Duodenal mucosa (tissue), 2 donors: ENCODE measurements at regions not wholly inside any gene's neighbourhood (a gene's known extent, or its start where the extent isn't known, plus 50 kb on each side); places are given as distances from the start of the nearest gene placed in this dataset.
"Not testable (repeated sequence)": the region's sequence is repeated elsewhere in the genome, so short reads cannot be mapped to it uniquely, and the experiment has no call there.

Source experiments
- H3K27ac ChIP-seq: one replicate; pipeline ENCODE4 v1.7.0; 2013; ENCODE audit warnings: low read depth, low read length
- H3K27me3 ChIP-seq, 2 donors: one replicate each; pipeline ENCODE4 v1.7.0; 2013; ENCODE audit warnings: low read length in 2 of 2, control low read depth in 1 of 2; ENCODE audit not compliant: insufficient read depth in 2 of 2, control insufficient read depth in 1 of 2
- H3K36me3 ChIP-seq, 2 donors: one replicate each; pipeline ENCODE4 v1.7.0; 2013; ENCODE audit warnings: low read length in 2 of 2, control low read depth in 1 of 2; ENCODE audit not compliant: insufficient read depth in 2 of 2, control insufficient read depth in 1 of 2
- H3K4me1 ChIP-seq, 2 donors: one replicate each; pipeline ENCODE4 v1.7.0; 2013; ENCODE audit warnings: low read length in 2 of 2, control low read depth in 1 of 2; ENCODE audit not compliant: insufficient read depth in 2 of 2, control insufficient read depth in 1 of 2
- H3K4me3 ChIP-seq, 2 donors: one replicate each; pipeline ENCODE4 v1.7.0; 2013; ENCODE audit warnings: low read length in 2 of 2, low read depth in 1 of 2
- H3K9ac ChIP-seq, 2 donors: one replicate each; pipeline ENCODE4 v1.7.0; 2013; ENCODE audit warnings: low read length in 2 of 2, low read depth in 1 of 2
- H3K9me3 ChIP-seq, 2 donors: one replicate each; pipeline ENCODE4 v1.7.0; 2013; ENCODE audit warnings: low read length in 2 of 2, control low read depth in 1 of 2; ENCODE audit not compliant: control insufficient read depth in 1 of 2

DNA sequence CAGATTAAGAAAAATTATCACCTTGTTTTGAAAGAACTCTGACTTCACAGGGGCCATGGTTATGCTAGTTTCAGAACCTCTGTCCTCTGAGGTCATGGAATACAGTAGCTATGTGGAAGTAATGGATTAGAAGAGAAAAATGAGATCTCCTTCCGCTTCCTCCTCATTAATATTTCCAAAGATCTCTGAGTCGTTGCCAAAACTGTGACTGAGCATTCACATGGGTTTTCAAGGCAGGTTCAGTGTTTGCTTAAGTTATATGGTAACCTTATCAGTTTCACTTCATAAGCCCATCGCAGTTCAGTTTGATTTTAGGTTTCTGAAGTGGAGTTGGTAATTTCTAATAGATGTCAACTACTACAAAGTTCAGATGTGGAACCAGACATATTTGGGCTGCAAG, 321.2 kb upstream of the SOX9 start:
- Histone ChIP-seq H3K9me3 (no peaks in the 10 kb centered on the region), H3K27ac (no peak overlapping the region), H3K4me3 (no peak overlapping the region), H3K36me3 (no peaks in the 10 kb centered on the region), H3K27me3 (no peaks in the 10 kb centered on the region), H3K9ac (no peak overlapping the region), H3K4me1 (peaks cover 0 to 4% of the 10 kb centered on the region in 2 donors)

DNA sequence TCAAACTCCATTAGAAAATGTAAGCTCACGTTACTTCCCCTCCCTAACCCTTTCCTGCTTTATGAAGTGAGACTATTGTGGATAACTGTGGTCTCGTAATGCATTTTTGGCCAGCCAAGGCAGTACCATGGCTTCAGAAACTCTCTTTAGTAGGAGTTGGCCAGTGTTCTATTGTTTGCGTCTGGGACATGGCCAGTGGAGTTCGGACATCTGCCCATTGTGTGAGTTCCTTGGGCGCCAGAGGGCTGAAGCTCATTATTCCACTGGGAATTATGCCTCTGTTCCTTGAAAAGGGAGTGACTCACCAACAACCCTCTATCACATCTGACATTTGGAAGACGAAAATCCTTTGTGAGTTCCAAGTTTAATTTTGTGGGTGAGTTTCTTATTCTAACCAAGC, 319.5 kb upstream of the SOX9 start:
- no peaks in the 10 kb centered on the region for H3K27me3 ChIP-seq
- no peak overlapping the region for H3K27ac ChIP-seq
- H3K9ac ChIP-seq = no peak overlapping the region
- H3K36me3 ChIP-seq = no peaks in the 10 kb centered on the region
- no peaks in the 10 kb centered on the region for H3K9me3 ChIP-seq
- H3K4me1 ChIP-seq = peaks cover 0 to 4% of the 10 kb centered on the region in 2 donors
- no peak overlapping the region for H3K4me3 ChIP-seq

GRCh38 chr17:71802663-71803062, 318.2 kb upstream of the SOX9 start:
- H3K27ac ChIP-seq = no peak overlapping the region

DNA sequence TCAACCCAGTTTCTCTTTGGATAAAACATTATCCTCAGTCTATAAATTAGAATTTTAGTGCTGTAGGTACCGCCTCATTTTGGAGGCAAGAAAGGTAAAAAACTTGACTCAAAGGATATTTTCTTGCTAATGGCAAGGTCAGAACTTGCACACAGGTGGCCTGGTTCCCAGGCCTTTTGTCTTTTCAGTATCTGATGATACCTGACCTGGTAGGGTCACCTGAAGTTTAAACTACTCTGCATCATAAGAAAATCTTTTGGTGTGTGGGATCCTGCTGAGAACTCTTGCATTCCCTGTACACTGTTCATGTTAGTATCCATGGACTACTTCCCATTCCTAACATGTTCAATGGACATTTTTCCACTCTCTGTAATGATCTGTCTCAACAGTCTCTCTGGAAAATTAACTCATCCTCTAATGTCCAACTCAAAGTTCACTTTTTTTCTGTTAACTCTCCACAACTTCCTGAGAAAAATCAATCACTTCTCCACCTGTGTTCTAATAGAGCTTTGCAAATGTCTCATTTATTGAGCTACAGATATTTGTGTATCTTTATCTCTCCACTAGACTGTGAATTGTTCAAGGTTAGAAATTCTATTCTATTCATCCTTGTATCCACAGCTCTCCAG, 317.1 kb upstream of the SOX9 start:
- H3K4me3 ChIP-seq = no peak overlapping the region
- peaks cover 0 to 4% of the 10 kb centered on the region in 2 donors for H3K4me1 ChIP-seq
- no peaks in the 10 kb centered on the region for H3K9me3 ChIP-seq
- H3K36me3 ChIP-seq = no peaks in the 10 kb centered on the region
- H3K27ac ChIP-seq = no peak overlapping the region
- H3K27me3 ChIP-seq = no peaks in the 10 kb centered on the region
- no peak overlapping the region for H3K9ac ChIP-seq

More at GRCh38 chr17:71802663-71803062, 318.2 kb upstream of the SOX9 start:
- peaks cover 0 to 4% of the 10 kb centered on the region in 2 donors for H3K4me1 ChIP-seq
- H3K27me3 ChIP-seq = no peaks in the 10 kb centered on the region
- H3K9me3 ChIP-seq = no peaks in the 10 kb centered on the region
- H3K4me3 ChIP-seq = no peak overlapping the region
- H3K9ac ChIP-seq = no peak overlapping the region
- no peaks in the 10 kb centered on the region for H3K36me3 ChIP-seq

DNA sequence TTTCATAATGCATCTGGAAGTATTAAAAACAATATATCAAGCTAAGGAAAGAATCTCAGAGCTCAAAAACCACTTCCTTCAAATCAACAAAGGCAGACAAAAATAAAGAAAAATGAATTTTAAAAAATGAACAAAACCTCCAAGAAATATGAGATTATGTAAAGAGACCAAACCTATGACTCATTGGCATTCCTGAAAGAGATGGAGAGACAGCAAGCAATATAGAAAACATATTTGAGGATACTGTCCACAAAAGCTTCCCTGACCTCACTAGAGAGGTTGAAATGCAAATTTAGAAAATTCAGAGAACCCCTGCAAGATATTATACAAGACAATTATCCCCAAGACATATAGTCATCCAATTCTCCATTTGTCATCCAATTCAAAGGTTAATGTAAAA, 311.3 kb upstream of the SOX9 start:
- no peak overlapping the region for H3K27ac ChIP-seq
- H3K36me3 ChIP-seq = no peaks in the 10 kb centered on the region
- H3K9ac ChIP-seq = no peak overlapping the region
- H3K27me3 ChIP-seq = no peaks in the 10 kb centered on the region
- no peaks in the 10 kb centered on the region for H3K4me1 ChIP-seq
- H3K9me3 ChIP-seq = no peaks in the 10 kb centered on the region
- H3K4me3 ChIP-seq = no peak overlapping the region

GRCh38 chr17:71813861-71814260, 307.0 kb upstream of the SOX9 start:
- not testable (repeated sequence) for H3K4me1 ChIP-seq, H3K9ac ChIP-seq, H3K9me3 ChIP-seq, H3K27ac ChIP-seq, H3K36me3 ChIP-seq, H3K27me3 ChIP-seq, H3K4me3 ChIP-seq

- Histone ChIP-seq H3K27ac (no peak overlapping the region), H3K36me3 (no peaks in the 10 kb centered on the region), H3K9me3 (no peaks in the 10 kb centered on the region), H3K4me1 (no peaks in the 10 kb centered on the region), H3K27me3 (no peaks in the 10 kb centered on the region), H3K9ac (no peak overlapping the region), H3K4me3 (no peak overlapping the region)
Measured at GRCh38 chr17:71821511-71821910, 299.3 kb upstream of the SOX9 start.

DNA sequence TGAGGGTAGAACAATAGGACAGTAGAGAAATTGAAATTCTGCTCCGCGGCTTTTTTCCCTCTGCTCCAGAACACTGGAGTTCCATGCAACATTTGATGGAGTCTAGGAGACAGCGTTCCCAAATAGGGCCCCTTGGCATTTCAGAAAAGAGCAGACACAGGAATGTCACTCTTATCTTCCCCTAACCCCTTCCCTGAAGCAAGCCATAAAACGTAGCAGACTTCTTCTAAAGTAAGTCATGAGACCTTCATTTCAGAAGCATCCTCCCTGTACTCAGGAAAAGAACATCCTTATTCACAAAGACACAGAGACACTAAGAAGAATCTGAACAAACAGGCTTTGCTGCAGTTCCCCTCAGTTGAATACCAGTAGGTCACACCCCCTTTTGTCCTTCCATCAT, 296.1 kb upstream of the SOX9 start:
- no peak overlapping the region for H3K4me3 ChIP-seq
- no peak overlapping the region for H3K9ac ChIP-seq
- no peak overlapping the region for H3K27ac ChIP-seq
- no peaks in the 10 kb centered on the region for H3K27me3 ChIP-seq
- H3K4me1 ChIP-seq = no peaks in the 10 kb centered on the region
- no peaks in the 10 kb centered on the region for H3K9me3 ChIP-seq
- H3K36me3 ChIP-seq = no peaks in the 10 kb centered on the region

- Histone ChIP-seq H3K9me3 (no peaks in the 10 kb centered on the region), H3K27me3 (no peaks in the 10 kb centered on the region), H3K36me3 (no peaks in the 10 kb centered on the region), H3K4me3 (no peak overlapping the region), H3K27ac (no peak overlapping the region), H3K9ac (no peak overlapping the region), H3K4me1 (no peaks in the 10 kb centered on the region)
Measured at GRCh38 chr17:71825687-71826086, 295.1 kb upstream of the SOX9 start.

DNA sequence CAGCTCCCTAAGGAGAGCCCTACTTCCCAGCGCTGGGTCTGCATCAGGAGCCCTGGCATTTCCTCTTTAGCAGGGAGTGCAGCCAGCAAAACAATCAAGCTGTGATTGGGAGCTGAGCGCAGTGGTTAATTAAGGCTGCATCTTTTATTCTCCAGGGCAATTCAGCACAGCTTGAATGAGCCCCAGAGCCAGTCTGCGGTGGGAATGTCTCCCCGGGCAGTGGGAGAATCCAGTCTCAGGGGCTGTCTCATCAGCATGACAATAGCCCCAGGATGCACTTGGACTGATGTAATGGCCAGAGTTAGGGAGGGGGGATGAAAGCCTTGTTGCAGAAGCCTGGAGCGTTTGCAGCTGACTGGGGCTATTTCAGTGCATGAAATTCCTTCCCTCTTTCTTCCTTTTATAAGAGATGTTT, 292.6 kb upstream of the SOX9 start:
- Histone ChIP-seq H3K27ac (no peak overlapping the region), H3K27me3 (no peaks in the 10 kb centered on the region), H3K36me3 (no peaks in the 10 kb centered on the region), H3K4me3 (no peak overlapping the region), H3K9me3 (no peaks in the 10 kb centered on the region), H3K4me1 (no peaks in the 10 kb centered on the region), H3K9ac (no peak overlapping the region)

DNA sequence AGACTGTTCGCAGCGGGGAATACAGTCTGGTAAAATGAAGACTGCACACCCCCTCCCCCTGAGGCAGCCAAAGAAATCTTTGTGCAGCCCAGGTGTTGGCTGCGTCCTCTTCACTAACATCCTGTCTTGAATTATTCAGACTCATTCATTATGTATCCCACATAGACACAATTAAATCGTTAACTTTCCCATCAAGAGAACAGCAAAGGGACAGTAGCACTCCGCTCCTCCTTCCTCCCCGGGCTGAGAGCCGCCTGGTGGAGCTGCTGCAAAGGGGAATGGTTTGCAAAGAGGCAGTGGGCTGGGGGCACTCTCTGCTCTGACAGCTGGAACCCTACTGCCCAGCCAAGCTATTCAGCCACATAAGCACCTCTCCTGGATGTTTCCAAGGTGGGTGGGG, 290.0 kb upstream of the SOX9 start:
- no peaks in the 10 kb centered on the region for H3K9me3 ChIP-seq

More for the DNA sequence above, 290.0 kb upstream of the SOX9 start:
- Histone ChIP-seq H3K27ac (no peak overlapping the region), H3K36me3 (no peaks in the 10 kb centered on the region), H3K27me3 (no peaks in the 10 kb centered on the region), H3K9ac (no peak overlapping the region), H3K4me3 (no peak overlapping the region), H3K4me1 (no peaks in the 10 kb centered on the region)
